HG02678 (cell line): ENCODE measurements at regions not wholly inside any gene's neighbourhood (a gene's known extent, or its start where the extent isn't known, plus 50 kb on each side); places are given as distances from the start of the nearest gene placed in this dataset.

Experiments
- ATAC-seq: cut with Tn5 transposase; IDR thresholded peaks from one replicate; pipeline ENCODE4 v1.9.1; 2021; ENCODE audit warnings: mild to moderate bottlenecking, moderate library complexity; ENCODE audit not compliant: unreplicated experiment

GRCh38 chr11:111194860-111195568, 50.5 kb upstream of the POU2AF2 start:
- no peak for ATAC-seq

- no peak for ATAC-seq
These were observed 51.5 kb upstream of the POU2AF2 start for GRCh38 chr11:111193924-111194490.

- ATAC-seq = no peak
These were observed 56.1 kb upstream of the POU2AF2 start for GRCh38 chr11:111189466-111189865.

- no peak for ATAC-seq
These were observed 59.1 kb upstream of the POU2AF2 start for GRCh38 chr11:111186308-111186915.

- ATAC-seq = no peak
These were observed 60.3 kb upstream of the POU2AF2 start for GRCh38 chr11:111185266-111185665.

- ATAC-seq = no peak
These were observed 61.8 kb upstream of the POU2AF2 start for GRCh38 chr11:111183706-111184105.

- no peak for ATAC-seq
These were observed 66.2 kb upstream of the POU2AF2 start for GRCh38 chr11:111179184-111179910.

GRCh38 chr11:111177037-111177871, 68.3 kb upstream of the POU2AF2 start:
- ATAC-seq = peak; percentile 72

GRCh38 chr11:111176603-111177002, 68.9 kb upstream of the POU2AF2 start:
- ATAC-seq = peak; percentile 48

GRCh38 chr11:111173221-111173620, 72.3 kb upstream of the POU2AF2 start:
- ATAC-seq = no peak

GRCh38 chr11:111172321-111172862, 73.1 kb upstream of the POU2AF2 start:
- no peak for ATAC-seq

- ATAC-seq = no peak
These were observed 74.7 kb upstream of the POU2AF2 start for GRCh38 chr11:111170761-111171379.

GRCh38 chr11:111169367-111169766, 76.2 kb upstream of the POU2AF2 start:
- no peak for ATAC-seq

GRCh38 chr11:111168871-111169270, 76.7 kb upstream of the POU2AF2 start:
- ATAC-seq = no peak

GRCh38 chr11:111167666-111168065, 77.9 kb upstream of the POU2AF2 start:
- ATAC-seq = no peak

GRCh38 chr11:111166598-111166997, 78.9 kb upstream of the POU2AF2 start:
- no peak for ATAC-seq

- ATAC-seq = no peak
These were observed 83.2 kb upstream of the POU2AF2 start for GRCh38 chr11:111162305-111162704.

- no peak for ATAC-seq
These were observed 88.0 kb upstream of the POU2AF2 start for GRCh38 chr11:111157571-111157970.

GRCh38 chr11:111155021-111155420, 90.5 kb upstream of the POU2AF2 start:
- ATAC-seq = no peak

- ATAC-seq = no peak
These were observed 92.3 kb upstream of the POU2AF2 start for GRCh38 chr11:111153194-111153593.
